Activated CD8-positive, alpha-beta T cell treated with anti-CD3 and anti-CD28 coated beads for 36 hours (primary cell): ENCODE measurements at regions not wholly inside any gene's neighbourhood (a gene's known extent, or its start where the extent isn't known, plus 50 kb on each side); places are given as distances from the start of the nearest gene placed in this dataset.

ENCODE experiments used
- ATAC-seq: fragments of 200-7000 bp; cut with Tn5 transposase; one replicate; pipeline ENCODE4 v1.10.0; 2021; ENCODE audit warnings: mild to moderate bottlenecking, moderate library complexity
- CTCF ChIA-PET: fragments of 350-600 bp; sonication (Branson Sonifier 250); formaldehyde crosslinking; loops from one replicate; lab custom pipeline; 2021; ENCODE audit warnings: antibody characterized with exemption; lab: Charles Lee
- POLR2A ChIA-PET: fragments of 350-600 bp; sonication (Branson Sonifier 250); formaldehyde crosslinking; loops from one replicate; lab custom pipeline; 2021; ENCODE audit warnings: antibody characterized with exemption; lab: Charles Lee
- DNase-seq: peaks from one replicate; pipeline ENCODE4 v3.0.0-alpha.2; 2020
- H3K27ac Mint-ChIP-seq: one replicate; pipeline ENCODE4 v1.8.0; 2021; ENCODE audit warnings: mild to moderate bottlenecking, mixed read lengths
- H3K27me3 Mint-ChIP-seq: one replicate; pipeline ENCODE4 v1.8.0; 2021; ENCODE audit warnings: mixed read lengths
- H3K36me3 Mint-ChIP-seq: one replicate; pipeline ENCODE4 v1.8.0; 2021; ENCODE audit warnings: low read depth, mixed read lengths
- H3K4me1 Mint-ChIP-seq: one replicate; pipeline ENCODE4 v1.8.0; 2021; ENCODE audit warnings: low read depth, mixed read lengths
- H3K4me3 Mint-ChIP-seq: one replicate; pipeline ENCODE4 v1.8.0; 2021; ENCODE audit warnings: mild to moderate bottlenecking, moderate library complexity, mixed read lengths
- H3K9me3 Mint-ChIP-seq: one replicate; pipeline ENCODE4 v1.8.0; 2021; ENCODE audit warnings: mixed read lengths
- CTCF ChIP-seq: fragments of 200-600 bp; IDR thresholded peaks from one replicate; pipeline ENCODE4 v1.8.0; 2022; ENCODE audit warnings: antibody characterized with exemption, mild to moderate bottlenecking
- intact Hi-C: fragments of 100-400 bp; cut with micrococcal nuclease; formaldehyde crosslinking; loops from one replicate; pipeline ENCODE4 v1.10.0; 2022

GRCh38 chr3:150202711-150203110, 205.4 kb upstream of the TSC22D2 start:
- ATAC-seq, result no peak
- Mint-ChIP-seq H3K36me3 (no peaks in the 10 kb centered on the region), H3K4me3 (no peak overlapping the region), H3K27me3 (peaks cover 22% of the 10 kb centered on the region), H3K27ac (no peak overlapping the region), H3K4me1 (no peaks in the 10 kb centered on the region), H3K9me3 (no peaks in the 10 kb centered on the region)
- no peak for DNase-seq
- ChIA-PET CTCF (no interaction called here), POLR2A (interaction anchor here (0.6 kb wide), 1 partner anchor 291 kb away, joined by 3 read pairs; no protein-coding TSS in a partner anchor)
- no peak for TF ChIP-seq CTCF
- intact Hi-C loops, result no loop called here

GRCh38 chr3:150194957-150195356, 213.1 kb upstream of the TSC22D2 start:
- H3K27me3 Mint-ChIP-seq, result peaks cover 26% of the 10 kb centered on the region
- H3K4me1 Mint-ChIP-seq, result no peaks in the 10 kb centered on the region
- ChIA-PET CTCF (no interaction called here), POLR2A (no interaction called here)
- H3K9me3 Mint-ChIP-seq, result no peaks in the 10 kb centered on the region
- H3K4me3 Mint-ChIP-seq, result no peak overlapping the region
- intact Hi-C loops, result no loop called here
- H3K36me3 Mint-ChIP-seq, result no peaks in the 10 kb centered on the region
- no peak for DNase-seq
- no peak for ATAC-seq
- no peak overlapping the region for H3K27ac Mint-ChIP-seq
- TF ChIP-seq CTCF, result no peak

- H3K27me3 Mint-ChIP-seq, result peaks cover 28% of the 10 kb centered on the region
- intact Hi-C loops, result no loop called here
- ChIA-PET POLR2A (no interaction called here), CTCF (interaction anchor here (2.1 kb wide), 1 partner anchor 10 kb away, joined by 7 read pairs; no protein-coding TSS in a partner anchor)
- no peaks in the 10 kb centered on the region for H3K9me3 Mint-ChIP-seq
- ATAC-seq (no peak), DNase-seq (no peak)
- H3K36me3 Mint-ChIP-seq, result no peaks in the 10 kb centered on the region
- no peak overlapping the region for H3K4me3 Mint-ChIP-seq
- TF ChIP-seq CTCF, result no peak
- no peak overlapping the region for H3K27ac Mint-ChIP-seq
- H3K4me1 Mint-ChIP-seq, result no peaks in the 10 kb centered on the region
Measured at GRCh38 chr3:150194513-150194912, 213.6 kb upstream of the TSC22D2 start.

GRCh38 chr3:150184426-150185071, 213.9 kb upstream of the PFN2 start:
- Mint-ChIP-seq H3K27ac (no peak overlapping the region), H3K9me3 (no peaks in the 10 kb centered on the region), H3K36me3 (no peaks in the 10 kb centered on the region), H3K4me1 (no peaks in the 10 kb centered on the region), H3K27me3 (peaks cover 3% of the 10 kb centered on the region), H3K4me3 (no peak overlapping the region)
- CTCF ChIA-PET, result interaction anchor here (0.6 to 3.0 kb wide), 37 partner anchors 8 to 376 kb away, joined by 3 to 56 read pairs (median 4); no protein-coding TSS in a partner anchor
- DNase-seq (no peak), ATAC-seq (no peak)
- intact Hi-C loops, result loop anchor here (5.0 kb wide), 1 partner anchor 217 kb away; no protein-coding TSS in a partner anchor
- POLR2A ChIA-PET, result interaction anchor here (1.0 kb wide), 2 partner anchors 215 to 217 kb away, joined by 3 read pairs; no protein-coding TSS in a partner anchor
- TF ChIP-seq CTCF, result peak; percentile 20
